CD4-positive, alpha-beta memory T cell (primary cell): ENCODE measurements at regions not wholly inside any gene's neighbourhood (a gene's known extent, or its start where the extent isn't known, plus 50 kb on each side); places are given as distances from the start of the nearest gene placed in this dataset.

Experiments
- CTCF ChIA-PET: fragments of 350-600 bp; sonication (Branson Sonifier 250); formaldehyde crosslinking; loops from one replicate; lab custom pipeline; 2021; ENCODE audit warnings: inconsistent platforms; ENCODE audit not compliant: partially characterized antibody; lab: Charles Lee
- POLR2A ChIA-PET: fragments of 350-600 bp; sonication (Branson Sonifier 250); formaldehyde crosslinking; loops from one replicate; lab custom pipeline; 2021; ENCODE audit not compliant: partially characterized antibody; lab: Charles Lee
- DNase-seq, 5 donors: peaks; one replicate each; pipeline versions ENCODE4 v3.0.0 to v3.0.0-alpha.2; 2020 to 2022; ENCODE audit warnings: mixed read lengths in 1 of 5
- H3K27ac ChIP-seq: one replicate; pipeline ENCODE4 v1.7.0; 2013; ENCODE audit warnings: low read depth, low read length
- H3K27me3 ChIP-seq: 2 replicates; pipeline ENCODE4 v1.7.0; 2013; ENCODE audit warnings: mild to moderate bottlenecking, low read length, moderate library complexity; ENCODE audit not compliant: insufficient read depth
- H3K36me3 ChIP-seq: 2 replicates; pipeline ENCODE4 v1.7.0; 2013; ENCODE audit warnings: mild to moderate bottlenecking, low read length, moderate library complexity; ENCODE audit not compliant: insufficient read depth
- H3K4me1 ChIP-seq: 2 replicates; pipeline ENCODE4 v1.7.0; 2013; ENCODE audit warnings: mild to moderate bottlenecking, low read length, moderate library complexity; ENCODE audit not compliant: insufficient read depth
- H3K4me3 ChIP-seq, 2 donors: one replicate each; pipeline ENCODE4 v1.7.0; 2013; ENCODE audit warnings: low read length in 2 of 2, mild to moderate bottlenecking in 1 of 2
- H3K9me3 ChIP-seq, 2 donors: one replicate each; pipeline ENCODE4 v1.7.0; 2013; ENCODE audit warnings: low read length in 2 of 2, control low read depth in 1 of 2; ENCODE audit not compliant: control insufficient read depth in 1 of 2
- H3K27ac Mint-ChIP-seq, 7 donors: one replicate each; pipeline ENCODE4 v1.8.0; 2020 to 2021; ENCODE audit warnings: mixed read lengths in 7 of 7, mild to moderate bottlenecking in 6 of 7, inconsistent platforms in 3 of 7, moderate library complexity in 3 of 7
- H3K27me3 Mint-ChIP-seq, 2 donors: one replicate each; pipeline ENCODE4 v1.8.0; 2020 to 2021; ENCODE audit warnings: mixed read lengths in 2 of 2
- H3K36me3 Mint-ChIP-seq, 2 donors: one replicate each; pipeline ENCODE4 v1.8.0; 2020 to 2021; ENCODE audit warnings: mixed read lengths in 2 of 2, inconsistent platforms in 1 of 2, mild to moderate bottlenecking in 1 of 2
- H3K4me1 Mint-ChIP-seq, 4 donors: one replicate each; pipeline ENCODE4 v1.8.0; 2020 to 2021; ENCODE audit warnings: mixed read lengths in 4 of 4, mild to moderate bottlenecking in 1 of 4
- H3K4me3 Mint-ChIP-seq, 8 donors: one replicate each; pipeline ENCODE4 v1.8.0; 2020 to 2021; ENCODE audit warnings: mixed read lengths in 8 of 8, mild to moderate bottlenecking in 7 of 8, moderate library complexity in 6 of 8, inconsistent platforms in 3 of 8
- H3K9me3 Mint-ChIP-seq, 8 donors: one replicate each; pipeline ENCODE4 v1.8.0; 2020 to 2021; ENCODE audit warnings: mixed read lengths in 8 of 8, mild to moderate bottlenecking in 5 of 8, inconsistent platforms in 3 of 8, moderate library complexity in 1 of 8
- intact Hi-C: fragments of 100-400 bp; cut with micrococcal nuclease; formaldehyde crosslinking; loops from one replicate; pipeline ENCODE4 v1.15.1; 2023

- Mint-ChIP-seq H3K27me3 (peaks cover 12 to 15% of the 10 kb centered on the region in 2 donors), H3K4me3 (no peak overlapping the region), H3K36me3 (no peaks in the 10 kb centered on the region), H3K27ac (no peak overlapping the region), H3K9me3 (peaks cover 0 to 9% (median 0%) of the 10 kb centered on the region in 8 donors), H3K4me1 (no peaks in the 10 kb centered on the region)
- CTCF ChIA-PET: no interaction called here
- intact Hi-C loops: no loop called here
- POLR2A ChIA-PET: no interaction called here
- peaks cover 4% of the 10 kb centered on the region for H3K27me3 ChIP-seq
- no peak overlapping the region for H3K27ac ChIP-seq
- H3K4me1 ChIP-seq: no peaks in the 10 kb centered on the region
- H3K4me3 ChIP-seq: no peak overlapping the region
- no peak for DNase-seq
- H3K36me3 ChIP-seq: no peaks in the 10 kb centered on the region
- H3K9me3 ChIP-seq: no peaks in the 10 kb centered on the region
Observed at GRCh38 chr3:194929578-194929960, 243.9 kb downstream of the FAM43A start.

- H3K9me3 Mint-ChIP-seq: peaks cover 0 to 9% (median 0%) of the 10 kb centered on the region in 8 donors
- no peak overlapping the region for H3K4me3 Mint-ChIP-seq
- intact Hi-C loops: no loop called here
- POLR2A ChIA-PET: no interaction called here
- Histone ChIP-seq H3K4me3 (no peak overlapping the region), H3K9me3 (no peaks in the 10 kb centered on the region), H3K4me1 (no peaks in the 10 kb centered on the region), H3K27me3 (peaks cover 1% of the 10 kb centered on the region), H3K36me3 (no peaks in the 10 kb centered on the region), H3K27ac (no peak overlapping the region)
- no peak for DNase-seq
- no peak overlapping the region for H3K27ac Mint-ChIP-seq
- CTCF ChIA-PET: no interaction called here
- H3K4me1 Mint-ChIP-seq: no peaks in the 10 kb centered on the region
- no peaks in the 10 kb centered on the region for H3K36me3 Mint-ChIP-seq
- peaks cover 12% of the 10 kb centered on the region in 2 donors for H3K27me3 Mint-ChIP-seq
Observed at GRCh38 chr3:194930377-194931204, 244.9 kb downstream of the FAM43A start.

- no peaks in the 10 kb centered on the region for H3K27me3 ChIP-seq
- no peak overlapping the region for H3K4me3 ChIP-seq
- H3K4me1 Mint-ChIP-seq: no peaks in the 10 kb centered on the region
- no peak overlapping the region for H3K27ac ChIP-seq
- no peaks in the 10 kb centered on the region for H3K9me3 ChIP-seq
- intact Hi-C loops: no loop called here
- H3K36me3 ChIP-seq: no peaks in the 10 kb centered on the region
- H3K4me1 ChIP-seq: no peaks in the 10 kb centered on the region
- peaks cover 0 to 9% (median 0%) of the 10 kb centered on the region in 8 donors for H3K9me3 Mint-ChIP-seq
- peaks cover 9 to 13% of the 10 kb centered on the region in 2 donors for H3K27me3 Mint-ChIP-seq
- no peak overlapping the region for H3K27ac Mint-ChIP-seq
- no peak overlapping the region for H3K4me3 Mint-ChIP-seq
- ChIA-PET CTCF (no interaction called here), POLR2A (no interaction called here)
- no peak for DNase-seq
- no peaks in the 10 kb centered on the region for H3K36me3 Mint-ChIP-seq
Observed at GRCh38 chr3:194931347-194931746, 245.7 kb downstream of the FAM43A start.

- Mint-ChIP-seq H3K9me3 (peaks cover 0 to 9% (median 0%) of the 10 kb centered on the region in 8 donors), H3K36me3 (no peaks in the 10 kb centered on the region), H3K4me3 (no peak overlapping the region), H3K27me3 (peaks cover 4 to 13% of the 10 kb centered on the region in 2 donors), H3K4me1 (no peaks in the 10 kb centered on the region), H3K27ac (no peak overlapping the region)
- H3K4me3 ChIP-seq: no peak overlapping the region
- intact Hi-C loops: no loop called here
- DNase-seq: no peak
- no peaks in the 10 kb centered on the region for H3K27me3 ChIP-seq
- POLR2A ChIA-PET: no interaction called here
- no peaks in the 10 kb centered on the region for H3K4me1 ChIP-seq
- CTCF ChIA-PET: no interaction called here
- H3K27ac ChIP-seq: no peak overlapping the region
- no peaks in the 10 kb centered on the region for H3K36me3 ChIP-seq
- no peaks in the 10 kb centered on the region for H3K9me3 ChIP-seq
Observed at GRCh38 chr3:194931865-194932264, 246.2 kb downstream of the FAM43A start.

- Histone ChIP-seq H3K4me3 (no peak overlapping the region), H3K9me3 (no peaks in the 10 kb centered on the region), H3K36me3 (no peaks in the 10 kb centered on the region), H3K4me1 (no peaks in the 10 kb centered on the region), H3K27ac (no peak overlapping the region), H3K27me3 (no peaks in the 10 kb centered on the region)
- Mint-ChIP-seq H3K4me3 (no peak overlapping the region), H3K27ac (no peak overlapping the region), H3K9me3 (peaks cover 0 to 9% (median 0%) of the 10 kb centered on the region in 8 donors), H3K27me3 (peaks cover 4 to 13% of the 10 kb centered on the region in 2 donors), H3K36me3 (no peaks in the 10 kb centered on the region), H3K4me1 (no peaks in the 10 kb centered on the region)
- POLR2A ChIA-PET: no interaction called here
- intact Hi-C loops: no loop called here
- CTCF ChIA-PET: no interaction called here
- DNase-seq: no peak
Observed at GRCh38 chr3:194933465-194933864, 247.8 kb downstream of the FAM43A start.

- H3K27me3 Mint-ChIP-seq: peaks cover 8 to 14% of the 10 kb centered on the region in 2 donors
Observed at GRCh38 chr3:194935061-194935460, 249.4 kb downstream of the FAM43A start.

GRCh38 chr3:194935632-194936470, 250.2 kb downstream of the FAM43A start:
- no peak overlapping the region for H3K4me3 ChIP-seq
- intact Hi-C loops: no loop called here
- H3K27me3 ChIP-seq: no peaks in the 10 kb centered on the region
- Mint-ChIP-seq H3K27me3 (peaks cover 9 to 11% of the 10 kb centered on the region in 2 donors), H3K36me3 (no peaks in the 10 kb centered on the region), H3K4me1 (no peaks in the 10 kb centered on the region), H3K9me3 (peaks cover 0 to 9% (median 0%) of the 10 kb centered on the region in 8 donors), H3K27ac (peak overlapping the region in 1 of 7 donors; percentile 62), H3K4me3 (no peak overlapping the region)
- CTCF ChIA-PET: no interaction called here
- POLR2A ChIA-PET: no interaction called here
- H3K9me3 ChIP-seq: no peaks in the 10 kb centered on the region
- no peak overlapping the region for H3K27ac ChIP-seq
- no peaks in the 10 kb centered on the region for H3K36me3 ChIP-seq
- no peaks in the 10 kb centered on the region for H3K4me1 ChIP-seq
- DNase-seq: no peak

More at GRCh38 chr3:194935061-194935460, 249.4 kb downstream of the FAM43A start:
- Histone ChIP-seq H3K27ac (no peak overlapping the region), H3K4me1 (no peaks in the 10 kb centered on the region), H3K27me3 (no peaks in the 10 kb centered on the region), H3K36me3 (no peaks in the 10 kb centered on the region), H3K9me3 (no peaks in the 10 kb centered on the region), H3K4me3 (no peak overlapping the region)
- Mint-ChIP-seq H3K36me3 (no peaks in the 10 kb centered on the region), H3K9me3 (peaks cover 0 to 9% (median 0%) of the 10 kb centered on the region in 8 donors), H3K4me3 (no peak overlapping the region), H3K27ac (no peak overlapping the region), H3K4me1 (no peaks in the 10 kb centered on the region)
- DNase-seq: no peak
- ChIA-PET CTCF (no interaction called here), POLR2A (no interaction called here)
- intact Hi-C loops: no loop called here
